ENCODE measurements at regions not wholly inside any gene's neighbourhood (a gene's known extent, or its start where the extent isn't known, plus 50 kb on each side); places are given as distances from the start of the nearest gene placed in this dataset.
"Not testable (repeated sequence)": the region's sequence is repeated elsewhere in the genome, so short reads cannot be mapped to it uniquely, and the experiment has no call there.

GRCh38 chrX:44096666-44097065 lies 123.5 kb upstream of the NDP start:
- no peak for DNase-seq (ENCODE audit: low read depth)

GRCh38 chrX:44094821-44095530 lies 121.8 kb upstream of the NDP start:
- no peak for DNase-seq (ENCODE audit: low read depth)

GRCh38 chrX:44093431-44093830 lies 120.2 kb upstream of the NDP start:
- no peak for DNase-seq (ENCODE audit: low read depth)

- no peak for DNase-seq (ENCODE audit: low read depth)
These were observed 119.6 kb upstream of the NDP start for GRCh38 chrX:44092778-44093177.

GRCh38 chrX:44088510-44089144 lies 115.4 kb upstream of the NDP start:
- DNase-seq (ENCODE audit: low read depth) = no peak

- DNase-seq (ENCODE audit: low read depth) = no peak
These were observed 112.0 kb upstream of the NDP start for GRCh38 chrX:44085209-44085608.

- DNase-seq (ENCODE audit: low read depth) = no peak
These were observed 109.6 kb upstream of the NDP start for GRCh38 chrX:44082829-44083228.

- DNase-seq (ENCODE audit: low read depth) = no peak
These were observed 106.9 kb upstream of the NDP start for GRCh38 chrX:44080083-44080482.

GRCh38 chrX:44072631-44073030 lies 99.4 kb upstream of the NDP start:
- DNase-seq (ENCODE audit: low read depth) = no peak

GRCh38 chrX:44071847-44072551 lies 98.8 kb upstream of the NDP start:
- DNase-seq (ENCODE audit: low read depth) = peak; percentile 29

- DNase-seq (ENCODE audit: low read depth) = no peak
These were observed 98.0 kb upstream of the NDP start for GRCh38 chrX:44071070-44071645.

- no peak for DNase-seq (ENCODE audit: low read depth)
These were observed 94.9 kb upstream of the NDP start for GRCh38 chrX:44068043-44068442.

GRCh38 chrX:44063606-44064005 lies 90.4 kb upstream of the NDP start:
- DNase-seq (ENCODE audit: low read depth) = no peak

GRCh38 chrX:44062840-44063239 lies 89.7 kb upstream of the NDP start:
- DNase-seq (ENCODE audit: low read depth) = no peak

GRCh38 chrX:44061968-44062614 lies 88.9 kb upstream of the NDP start:
- no peak for DNase-seq (ENCODE audit: low read depth)

GRCh38 chrX:44060221-44060620 lies 87.0 kb upstream of the NDP start:
- DNase-seq (ENCODE audit: low read depth) = no peak

- DNase-seq (ENCODE audit: low read depth) = no peak
These were observed 85.1 kb upstream of the NDP start for GRCh38 chrX:44058339-44058738.

- no peak for DNase-seq (ENCODE audit: low read depth)
These were observed 82.4 kb upstream of the NDP start for GRCh38 chrX:44055638-44056037.

GRCh38 chrX:44054863-44055601 lies 81.8 kb upstream of the NDP start:
- no peak for DNase-seq (ENCODE audit: low read depth)

GRCh38 chrX:44045106-44045505 lies 71.9 kb upstream of the NDP start:
- DNase-seq (ENCODE audit: low read depth) = not testable (repeated sequence)

GRCh38 chrX:44043496-44043895 lies 70.3 kb upstream of the NDP start:
- no peak for DNase-seq (ENCODE audit: low read depth)

- DNase-seq (ENCODE audit: low read depth) = no peak
These were observed 69.6 kb upstream of the NDP start for GRCh38 chrX:44042751-44043150.

All from EH (cell line).